MV-4-11 (cell line): ENCODE measurements at regions not wholly inside any gene's neighbourhood (a gene's known extent, or its start where the extent isn't known, plus 50 kb on each side); places are given as distances from the start of the nearest gene placed in this dataset.
"Not testable (repeated sequence)": the region's sequence is repeated elsewhere in the genome, so short reads cannot be mapped to it uniquely, and the experiment has no call there.

Source experiments
- DNase-seq: peaks from one replicate; lab custom pipeline; 2025; lab: John Stamatoyannopoulos, UW

GRCh38 chr7:119879835-119880234 is 393.1 kb upstream of the KCND2 start:
- DNase-seq: no peak

GRCh38 chr7:119886007-119886406 is 387.0 kb upstream of the KCND2 start:
- DNase-seq: no peak

GRCh38 chr7:119886525-119886924 is 386.4 kb upstream of the KCND2 start:
- not testable (repeated sequence) for DNase-seq

DNA sequence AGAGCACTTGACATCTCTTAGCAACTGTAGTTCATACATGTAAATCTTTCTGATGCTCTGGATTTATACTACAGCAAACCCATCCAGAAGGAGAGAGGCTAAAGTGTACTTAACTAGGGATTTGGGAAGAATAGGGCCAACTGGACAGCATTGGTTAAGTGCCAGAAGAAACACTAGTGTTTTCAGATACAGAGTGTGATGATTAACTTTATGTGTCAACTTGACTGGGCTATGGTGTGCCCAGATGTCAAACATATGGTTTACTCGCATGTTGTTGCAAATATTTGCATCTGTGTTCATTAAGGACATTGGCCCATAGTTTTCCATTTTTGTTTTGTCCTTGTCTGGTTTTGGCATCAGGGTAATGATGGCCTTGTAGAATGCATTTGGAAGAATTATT is 384.7 kb upstream of the KCND2 start:
- no peak for DNase-seq

DNA sequence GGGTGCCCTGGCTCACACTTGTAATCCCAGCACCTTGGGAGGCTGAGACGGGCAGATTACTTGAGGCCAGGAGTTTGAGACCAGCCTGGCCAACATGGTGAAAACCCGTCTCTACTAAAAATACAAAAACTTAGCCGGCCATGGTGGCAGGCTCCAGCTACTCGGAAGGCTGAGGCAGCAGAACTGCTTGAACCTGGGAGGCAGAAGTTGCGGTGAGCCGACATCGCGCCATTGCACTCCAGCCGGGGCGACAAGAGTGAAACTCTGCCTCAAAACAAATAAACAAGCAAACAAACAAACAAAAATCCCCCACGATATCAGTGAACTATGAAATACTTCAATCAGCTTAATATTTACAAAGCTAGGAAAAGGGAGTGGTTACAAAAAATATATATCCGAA is 382.3 kb upstream of the KCND2 start:
- DNase-seq: no peak

DNA sequence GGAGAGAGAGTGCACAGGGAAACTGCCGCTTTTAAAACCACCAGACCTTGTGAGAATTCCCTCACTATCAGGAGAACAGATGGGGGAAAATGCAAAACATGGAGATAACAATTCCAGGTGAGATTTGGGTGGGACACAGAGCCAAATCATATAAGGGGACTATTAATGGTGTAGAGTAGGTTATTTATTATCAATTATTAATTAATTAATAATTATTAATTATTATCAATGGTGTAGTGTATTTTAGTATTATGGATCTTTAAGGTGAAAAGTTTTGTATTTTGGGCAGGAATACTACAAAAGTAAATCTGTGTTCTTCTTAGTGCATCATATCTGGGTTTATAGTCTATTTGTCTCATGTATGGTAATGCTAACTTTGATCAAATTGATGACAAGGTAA is 377.7 kb upstream of the KCND2 start:
- no peak for DNase-seq

DNA sequence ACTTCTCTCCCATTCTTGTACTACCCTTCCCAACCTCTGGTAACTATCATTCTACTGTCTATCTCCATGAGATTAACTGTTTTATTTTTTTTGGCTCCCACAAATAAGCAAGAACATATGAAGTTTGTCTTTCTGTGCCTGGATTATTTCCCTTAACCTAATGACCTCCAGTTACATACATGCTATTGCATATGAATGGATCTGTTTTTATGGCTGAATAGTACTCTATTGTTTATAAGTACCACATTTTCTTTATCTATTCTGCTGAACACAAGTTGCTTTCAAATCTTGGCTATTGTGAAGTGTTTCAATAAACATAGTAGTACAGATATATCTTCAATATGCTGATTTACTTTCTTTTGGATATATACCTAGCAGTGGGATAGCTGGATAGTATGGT is 376.6 kb upstream of the KCND2 start:
- DNase-seq: no peak

- no peak for DNase-seq
Observed at GRCh38 chr7:119900996-119901672, 371.8 kb upstream of the KCND2 start.

- no peak for DNase-seq
Observed at GRCh38 chr7:119903085-119903484, 369.9 kb upstream of the KCND2 start.

DNA sequence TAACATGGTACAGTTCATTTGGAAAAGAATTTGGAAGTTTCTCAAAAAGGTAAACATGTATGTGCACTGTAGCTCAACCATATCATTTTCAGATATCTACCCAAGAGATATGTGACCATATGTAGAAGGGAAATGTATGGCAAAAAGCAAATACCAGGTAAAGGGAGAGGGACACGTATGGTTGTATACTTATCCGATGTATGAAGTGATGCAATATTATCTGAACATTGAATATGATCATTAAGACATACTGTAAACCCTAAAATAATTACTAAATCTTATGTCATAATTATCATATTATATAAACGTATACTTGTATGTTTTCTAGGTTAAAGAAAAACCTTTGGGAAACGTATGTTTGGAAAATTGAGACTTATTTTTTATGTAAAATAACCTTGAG is 367.5 kb upstream of the KCND2 start:
- DNase-seq: no peak

- DNase-seq: no peak
Observed at GRCh38 chr7:119908948-119909347, 364.0 kb upstream of the KCND2 start.

GRCh38 chr7:119914119-119914518 is 358.9 kb upstream of the KCND2 start:
- DNase-seq: not testable (repeated sequence)

- DNase-seq: no peak
Observed at GRCh38 chr7:119916501-119916900, 356.5 kb upstream of the KCND2 start.

- DNase-seq: no peak
Observed at GRCh38 chr7:119918185-119918584, 354.8 kb upstream of the KCND2 start.

- DNase-seq: no peak
Observed at GRCh38 chr7:119919986-119920385, 353.0 kb upstream of the KCND2 start.

GRCh38 chr7:119925581-119926289 is 347.2 kb upstream of the KCND2 start:
- no peak for DNase-seq

DNA sequence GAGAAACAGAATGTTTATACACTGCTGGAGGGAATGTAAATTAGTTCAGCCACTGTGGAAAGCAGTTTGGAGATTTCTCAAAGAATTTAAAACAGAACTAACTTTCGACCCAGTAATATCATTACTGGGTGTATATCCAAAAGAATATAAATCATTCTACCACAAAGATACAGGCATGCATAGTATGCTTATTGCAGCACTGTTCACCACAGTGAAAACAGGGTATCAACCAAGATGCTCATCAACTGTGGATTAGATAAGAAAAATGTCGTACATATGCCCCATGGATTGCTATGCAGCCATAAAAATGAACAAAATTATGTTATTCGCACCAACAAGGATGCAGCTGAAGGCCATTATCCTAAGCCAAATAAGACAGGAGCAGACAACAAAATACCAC is 343.1 kb upstream of the KCND2 start:
- DNase-seq: no peak

- DNase-seq: no peak
Observed at GRCh38 chr7:119931230-119931824, 341.6 kb upstream of the KCND2 start.

DNA sequence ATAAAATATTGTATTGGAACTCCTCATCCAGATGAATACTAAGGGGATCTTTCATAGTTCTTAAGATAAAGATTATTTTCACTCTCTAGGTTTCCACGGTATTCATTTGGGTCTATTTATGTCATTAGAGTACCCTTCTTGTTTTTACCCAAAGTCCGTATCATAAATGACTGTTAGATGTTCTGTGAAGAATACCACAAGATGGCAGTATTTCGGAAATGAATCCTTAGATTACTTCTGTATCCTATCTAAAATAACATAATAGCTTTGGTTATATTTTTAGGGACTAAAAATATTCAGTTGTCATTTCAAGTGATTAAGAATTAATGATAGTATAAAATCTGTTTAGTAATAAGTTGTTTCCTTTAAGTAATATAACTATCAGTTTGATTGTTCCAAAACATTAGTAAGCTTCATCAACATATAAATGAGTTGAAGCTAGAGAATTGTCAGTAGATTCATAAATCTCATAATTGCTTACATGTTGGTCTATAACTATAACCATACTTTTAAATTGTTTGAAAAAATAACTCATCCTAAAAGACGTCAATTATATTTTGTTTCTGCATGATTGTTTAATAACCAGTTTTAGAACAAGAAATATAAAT is 337.5 kb upstream of the KCND2 start:
- DNase-seq: peak; percentile 14

DNA sequence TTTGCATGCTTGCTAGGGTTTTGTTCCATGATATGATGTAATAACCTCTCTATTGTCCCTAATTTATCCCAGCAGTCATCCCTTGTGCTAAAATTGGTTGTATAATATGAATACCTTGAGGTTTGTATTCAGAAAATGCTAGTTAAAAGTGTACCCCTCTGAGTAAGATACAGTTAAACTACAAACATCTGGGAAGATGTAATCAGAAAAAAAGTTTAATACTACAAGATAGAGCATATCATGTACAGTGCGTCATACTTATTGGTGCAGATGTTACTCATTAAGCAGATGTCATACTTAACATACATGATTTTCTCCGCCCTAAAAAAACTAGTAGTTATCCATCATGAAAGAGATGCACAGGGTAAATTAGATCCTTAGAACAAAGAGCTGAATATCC is 336.1 kb upstream of the KCND2 start:
- DNase-seq: no peak

GRCh38 chr7:119937745-119938144 is 335.2 kb upstream of the KCND2 start:
- DNase-seq: no peak

DNA sequence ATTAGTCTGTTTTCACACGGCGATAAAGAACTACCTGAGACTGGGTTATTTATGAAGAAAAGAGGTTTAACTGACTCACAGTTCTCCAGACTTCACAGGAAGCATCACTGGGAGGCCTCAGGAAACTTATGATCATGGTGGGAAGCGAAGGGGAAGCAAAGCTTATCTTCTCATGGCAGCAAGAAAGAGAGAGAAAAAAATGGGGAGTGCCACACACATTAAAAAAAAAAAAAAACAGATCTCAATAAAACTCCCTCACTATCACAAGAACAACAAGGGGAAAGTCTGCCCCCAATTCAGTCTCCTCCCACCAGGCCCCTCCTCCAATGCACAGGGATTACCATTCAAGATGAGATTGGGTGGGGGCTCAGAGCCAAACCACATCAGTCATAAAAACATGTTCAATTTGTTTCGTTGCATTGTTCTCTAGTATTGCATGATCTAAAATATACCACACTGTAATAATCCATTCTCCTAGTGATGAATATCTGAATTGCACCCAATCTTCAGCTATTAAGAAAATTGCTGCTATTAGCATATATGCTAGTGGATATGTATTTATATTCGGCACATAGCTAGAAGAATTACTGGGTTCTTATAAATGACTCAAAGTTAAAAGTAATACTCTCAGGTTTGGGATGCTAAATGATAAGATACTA is 328.9 kb upstream of the KCND2 start:
- DNase-seq: no peak

DNA sequence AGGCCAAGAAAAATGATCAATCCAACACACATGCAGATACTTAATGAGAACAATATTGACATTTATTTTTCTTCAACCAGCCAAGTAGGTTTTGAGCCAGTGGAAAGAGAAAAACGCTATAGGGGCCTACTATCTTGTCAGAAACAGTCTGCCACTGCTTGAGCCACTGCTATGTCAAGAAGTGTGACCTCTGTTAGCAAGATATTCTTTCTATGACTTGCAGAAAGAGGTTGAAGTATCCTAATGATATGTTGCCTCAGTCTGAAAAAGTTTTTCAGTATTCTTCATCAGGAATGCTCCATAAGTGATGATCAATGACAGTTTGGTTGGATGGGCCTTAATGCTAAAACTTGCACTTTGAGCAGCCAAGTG is 328.4 kb upstream of the KCND2 start:
- no peak for DNase-seq
